ENCODE measurements at regions not wholly inside any gene's neighbourhood (a gene's known extent, or its start where the extent isn't known, plus 50 kb on each side); places are given as distances from the start of the nearest gene placed in this dataset.

GRCh38 chr22:47248925-47249324 is 486.5 kb downstream of the TBC1D22A start:
- DNase-seq, result no peak
- H3K4me3 ChIP-seq (ENCODE audit: insufficient read depth, low read depth, low read length), result no peak overlapping the region
- no peaks in the 10 kb centered on the region for H3K36me3 ChIP-seq (replicated peaks; ENCODE audit: control insufficient read depth, insufficient read depth, low read length)
- H3K27me3 ChIP-seq (ENCODE audit: control insufficient read depth, insufficient read depth, low read length), result no peaks in the 10 kb centered on the region

- no peaks in the 10 kb centered on the region for H3K27me3 ChIP-seq (ENCODE audit: control insufficient read depth, insufficient read depth, low read length)
- H3K36me3 ChIP-seq (replicated peaks; ENCODE audit: control insufficient read depth, insufficient read depth, low read length), result no peaks in the 10 kb centered on the region
- no peak overlapping the region for H3K4me3 ChIP-seq (ENCODE audit: insufficient read depth, low read depth, low read length)
- DNase-seq, result no peak
These were observed 485.3 kb downstream of the TBC1D22A start for GRCh38 chr22:47247579-47248240.

- DNase-seq, result no peak
- no peaks in the 10 kb centered on the region for H3K27me3 ChIP-seq (ENCODE audit: control insufficient read depth, insufficient read depth, low read length)
These were observed 483.3 kb downstream of the TBC1D22A start for GRCh38 chr22:47245786-47246185.

GRCh38 chr22:47245286-47245685 is 482.8 kb downstream of the TBC1D22A start:
- no peaks in the 10 kb centered on the region for H3K27me3 ChIP-seq (ENCODE audit: control insufficient read depth, insufficient read depth, low read length)

More at GRCh38 chr22:47245786-47246185, 483.3 kb downstream of the TBC1D22A start:
- no peaks in the 10 kb centered on the region for H3K36me3 ChIP-seq (replicated peaks; ENCODE audit: control insufficient read depth, insufficient read depth, low read length)
- H3K4me3 ChIP-seq (ENCODE audit: insufficient read depth, low read depth, low read length), result no peak overlapping the region

GRCh38 chr22:47240116-47240515 is 477.7 kb downstream of the TBC1D22A start:
- no peak for DNase-seq
- Histone ChIP-seq H3K36me3 (replicated peaks; ENCODE audit: control insufficient read depth, insufficient read depth, low read length) (no peaks in the 10 kb centered on the region), H3K4me3 (ENCODE audit: insufficient read depth, low read depth, low read length) (no peak overlapping the region), H3K27me3 (ENCODE audit: control insufficient read depth, insufficient read depth, low read length) (no peaks in the 10 kb centered on the region)

More at GRCh38 chr22:47245286-47245685, 482.8 kb downstream of the TBC1D22A start:
- no peak overlapping the region for H3K4me3 ChIP-seq (ENCODE audit: insufficient read depth, low read depth, low read length)
- no peaks in the 10 kb centered on the region for H3K36me3 ChIP-seq (replicated peaks; ENCODE audit: control insufficient read depth, insufficient read depth, low read length)
- no peak for DNase-seq

- H3K4me3 ChIP-seq (ENCODE audit: insufficient read depth, low read depth, low read length), result no peak overlapping the region
These were observed 477.0 kb downstream of the TBC1D22A start for GRCh38 chr22:47239474-47239860.

GRCh38 chr22:47238690-47239473 is 476.4 kb downstream of the TBC1D22A start:
- DNase-seq, result no peak
- Histone ChIP-seq H3K36me3 (replicated peaks; ENCODE audit: control insufficient read depth, insufficient read depth, low read length) (no peaks in the 10 kb centered on the region), H3K27me3 (ENCODE audit: control insufficient read depth, insufficient read depth, low read length) (no peaks in the 10 kb centered on the region), H3K4me3 (ENCODE audit: insufficient read depth, low read depth, low read length) (no peak overlapping the region)

More at GRCh38 chr22:47239474-47239860, 477.0 kb downstream of the TBC1D22A start:
- Histone ChIP-seq H3K27me3 (ENCODE audit: control insufficient read depth, insufficient read depth, low read length) (no peaks in the 10 kb centered on the region), H3K36me3 (replicated peaks; ENCODE audit: control insufficient read depth, insufficient read depth, low read length) (no peaks in the 10 kb centered on the region)
- DNase-seq, result no peak

GRCh38 chr22:47237890-47238480 is 475.5 kb downstream of the TBC1D22A start:
- H3K4me3 ChIP-seq (ENCODE audit: insufficient read depth, low read depth, low read length), result no peak overlapping the region
- no peak for DNase-seq

GRCh38 chr22:47236718-47237117 is 474.3 kb downstream of the TBC1D22A start:
- Histone ChIP-seq H3K27me3 (ENCODE audit: control insufficient read depth, insufficient read depth, low read length) (no peaks in the 10 kb centered on the region), H3K36me3 (replicated peaks; ENCODE audit: control insufficient read depth, insufficient read depth, low read length) (no peaks in the 10 kb centered on the region), H3K4me3 (ENCODE audit: insufficient read depth, low read depth, low read length) (no peak overlapping the region)
- DNase-seq, result no peak

More at GRCh38 chr22:47237890-47238480, 475.5 kb downstream of the TBC1D22A start:
- Histone ChIP-seq H3K27me3 (ENCODE audit: control insufficient read depth, insufficient read depth, low read length) (no peaks in the 10 kb centered on the region), H3K36me3 (replicated peaks; ENCODE audit: control insufficient read depth, insufficient read depth, low read length) (no peaks in the 10 kb centered on the region)

GRCh38 chr22:47236161-47236560 is 473.7 kb downstream of the TBC1D22A start:
- Histone ChIP-seq H3K4me3 (ENCODE audit: insufficient read depth, low read depth, low read length) (no peak overlapping the region), H3K36me3 (replicated peaks; ENCODE audit: control insufficient read depth, insufficient read depth, low read length) (no peaks in the 10 kb centered on the region), H3K27me3 (ENCODE audit: control insufficient read depth, insufficient read depth, low read length) (no peaks in the 10 kb centered on the region)
- no peak for DNase-seq

GRCh38 chr22:47233316-47234243 is 471.1 kb downstream of the TBC1D22A start:
- no peak for DNase-seq
- no peak overlapping the region for H3K4me3 ChIP-seq (ENCODE audit: insufficient read depth, low read depth, low read length)
- no peaks in the 10 kb centered on the region for H3K36me3 ChIP-seq (replicated peaks; ENCODE audit: control insufficient read depth, insufficient read depth, low read length)
- no peaks in the 10 kb centered on the region for H3K27me3 ChIP-seq (ENCODE audit: control insufficient read depth, insufficient read depth, low read length)

- Histone ChIP-seq H3K4me3 (ENCODE audit: insufficient read depth, low read depth, low read length) (no peak overlapping the region), H3K36me3 (replicated peaks; ENCODE audit: control insufficient read depth, insufficient read depth, low read length) (no peaks in the 10 kb centered on the region), H3K27me3 (ENCODE audit: control insufficient read depth, insufficient read depth, low read length) (no peaks in the 10 kb centered on the region)
- no peak for DNase-seq
These were observed 470.3 kb downstream of the TBC1D22A start for GRCh38 chr22:47232753-47233152.

GRCh38 chr22:47232197-47232596 is 469.7 kb downstream of the TBC1D22A start:
- H3K4me3 ChIP-seq (ENCODE audit: insufficient read depth, low read depth, low read length), result no peak overlapping the region
- H3K27me3 ChIP-seq (ENCODE audit: control insufficient read depth, insufficient read depth, low read length), result no peaks in the 10 kb centered on the region
- no peak for DNase-seq
- no peaks in the 10 kb centered on the region for H3K36me3 ChIP-seq (replicated peaks; ENCODE audit: control insufficient read depth, insufficient read depth, low read length)

- Histone ChIP-seq H3K36me3 (replicated peaks; ENCODE audit: control insufficient read depth, insufficient read depth, low read length) (no peaks in the 10 kb centered on the region), H3K27me3 (ENCODE audit: control insufficient read depth, insufficient read depth, low read length) (no peaks in the 10 kb centered on the region), H3K4me3 (ENCODE audit: insufficient read depth, low read depth, low read length) (no peak overlapping the region)
- DNase-seq, result no peak
These were observed 469.3 kb downstream of the TBC1D22A start for GRCh38 chr22:47231759-47232158.

Measured in H7 (cell line).